ENCODE measurements at regions not wholly inside any gene's neighbourhood (a gene's known extent, or its start where the extent isn't known, plus 50 kb on each side); places are given as distances from the start of the nearest gene placed in this dataset.
"Not testable (repeated sequence)": the region's sequence is repeated elsewhere in the genome, so short reads cannot be mapped to it uniquely, and the experiment has no call there.

DNA sequence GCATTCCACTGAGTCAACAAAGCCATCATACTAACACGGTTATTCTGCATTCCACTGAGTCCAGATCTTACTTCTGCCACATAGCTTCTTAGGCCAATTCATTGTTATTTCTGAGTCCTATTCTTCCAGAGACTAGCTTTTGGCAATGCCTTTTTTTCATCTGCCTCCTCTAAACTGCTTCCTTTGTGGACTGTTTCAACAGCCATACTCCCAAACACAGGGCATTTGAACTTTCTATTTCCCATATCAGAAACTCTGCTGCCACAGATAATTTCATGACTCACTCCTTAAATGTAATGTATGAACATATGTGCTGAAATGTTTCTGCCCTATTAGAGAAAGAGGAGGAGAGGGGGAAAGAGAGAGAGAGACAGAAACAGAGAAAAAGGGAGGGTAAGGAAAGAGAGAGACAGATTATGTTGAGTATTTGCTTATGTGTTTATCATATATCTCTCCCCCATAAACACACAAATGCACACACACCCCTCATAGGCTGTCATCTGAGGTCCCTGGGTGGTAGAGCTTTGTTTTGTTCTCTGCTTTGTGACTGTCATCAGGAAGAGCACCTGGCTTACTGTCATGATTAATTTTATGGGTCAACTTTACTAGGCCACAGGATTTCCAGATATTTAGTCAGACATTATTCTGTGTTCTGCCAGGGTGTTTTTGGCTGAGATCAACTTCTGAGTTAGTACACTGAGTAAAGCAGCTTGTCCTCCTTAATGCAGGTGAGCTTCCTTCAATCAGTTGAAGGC is 308.0 kb upstream of the KCND2 start:
- FAIRE-seq = no peak

DNA sequence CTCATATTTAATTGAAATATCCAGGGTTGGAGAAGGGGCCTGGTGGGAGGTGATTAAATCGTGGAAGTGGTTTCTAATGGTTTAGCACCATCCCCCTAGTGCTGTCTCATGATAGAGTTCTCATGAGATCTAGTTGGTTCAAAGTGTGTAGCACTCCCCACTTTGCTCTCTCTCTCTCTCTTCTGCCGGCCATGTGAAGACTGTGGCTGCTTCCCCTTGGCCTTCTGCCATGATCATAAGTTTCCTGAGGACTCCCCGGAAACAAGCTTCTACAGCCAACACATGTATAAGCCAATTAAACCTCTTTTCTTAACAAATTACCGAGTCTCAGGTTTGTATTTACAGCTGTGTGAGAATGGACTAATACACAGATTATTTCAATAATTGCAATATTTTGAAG is 305.8 kb upstream of the KCND2 start:
- FAIRE-seq = no peak

DNA sequence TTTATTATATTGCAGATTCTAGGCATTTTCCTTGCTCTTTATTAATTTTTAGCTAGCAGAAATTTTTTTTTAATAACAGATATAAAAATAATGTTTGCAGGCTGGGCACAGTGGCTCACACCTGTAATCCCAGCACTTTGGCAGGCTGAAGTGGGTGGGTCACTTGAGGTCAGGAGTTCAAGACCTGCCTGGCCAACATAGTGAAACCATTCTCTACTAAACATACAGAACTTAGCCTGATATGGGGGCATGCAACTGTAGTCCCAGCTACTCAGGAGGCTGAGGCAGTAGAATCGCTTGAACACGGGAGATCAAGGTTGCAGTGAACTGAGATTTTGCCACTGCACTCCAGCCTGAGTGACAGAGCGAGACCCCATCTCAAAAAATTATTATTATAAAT is 304.6 kb upstream of the KCND2 start:
- not testable (repeated sequence) for FAIRE-seq

DNA sequence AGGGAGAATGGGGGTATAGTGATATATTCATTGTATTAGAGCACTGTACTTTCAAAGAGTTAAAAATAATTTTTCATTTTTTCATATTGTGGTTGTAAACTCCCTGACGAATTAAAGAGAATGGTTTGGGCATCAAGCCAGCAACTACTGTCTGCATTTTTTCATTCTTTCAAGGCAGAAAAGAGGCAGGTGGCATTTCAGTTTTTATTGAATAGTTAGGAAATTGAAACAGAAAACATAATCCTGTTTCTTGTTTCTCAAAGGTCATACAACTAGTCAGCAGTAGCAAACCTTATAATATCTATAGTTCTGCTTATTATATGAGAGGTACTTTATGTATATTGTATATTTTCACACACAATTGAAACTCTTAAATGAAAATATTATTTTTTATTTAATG is 303.9 kb upstream of the KCND2 start:
- FAIRE-seq = no peak

DNA sequence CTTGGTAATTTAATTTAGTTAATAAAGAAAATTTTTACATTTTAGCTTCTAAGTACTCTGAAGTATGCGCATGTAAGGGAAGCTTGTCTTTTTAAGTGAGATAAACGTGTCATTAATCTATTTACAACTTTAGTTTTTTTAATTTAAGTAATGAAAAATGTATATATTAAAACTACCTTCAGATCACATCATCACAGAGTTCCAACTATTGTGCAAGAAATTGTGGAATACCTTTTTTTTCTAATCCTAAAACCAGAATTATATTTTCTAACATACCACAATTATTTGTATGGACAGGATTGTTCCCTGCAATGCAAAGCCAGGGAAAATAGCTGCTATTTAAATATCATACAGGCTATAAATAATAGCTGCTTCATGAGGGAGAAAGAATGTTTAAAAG is 303.2 kb upstream of the KCND2 start:
- FAIRE-seq = no peak

DNA sequence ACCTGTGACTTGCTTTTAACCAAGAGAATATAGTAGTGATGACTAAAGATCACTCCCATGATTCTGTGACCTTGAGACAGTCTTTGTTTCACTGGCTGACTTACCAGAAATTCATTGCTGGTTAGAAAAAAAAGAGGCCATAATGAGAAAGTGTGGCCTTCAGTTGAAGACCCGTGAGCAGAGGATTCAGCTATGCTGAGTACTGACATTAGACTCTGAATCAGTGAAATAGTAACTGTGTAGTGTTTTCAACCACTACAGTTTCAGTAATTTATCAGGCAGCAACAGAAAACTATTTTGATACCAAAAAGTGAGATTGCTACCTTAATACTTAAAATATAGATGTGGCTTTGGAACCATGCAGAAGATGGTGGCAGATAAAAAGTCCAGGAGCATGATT is 298.0 kb upstream of the KCND2 start:
- no peak for FAIRE-seq

DNA sequence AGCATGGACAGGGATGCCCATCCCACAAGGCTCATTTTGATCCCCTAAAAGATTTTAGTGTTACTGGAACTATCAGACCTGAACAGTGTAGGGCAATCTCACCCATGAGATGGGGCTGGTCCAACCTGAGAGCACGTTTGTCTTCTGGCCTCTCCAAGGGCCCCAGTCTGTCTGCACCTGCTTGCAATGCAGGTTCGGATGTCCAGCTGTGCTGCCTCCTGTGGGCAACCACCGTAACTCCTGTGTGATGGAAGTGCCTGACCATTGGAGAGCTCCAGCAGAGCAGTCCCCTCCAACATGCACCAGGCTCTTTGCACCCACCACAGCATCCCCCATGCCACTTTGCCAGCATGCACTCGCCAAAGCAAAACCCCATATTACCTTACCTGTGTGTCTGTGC is 290.1 kb upstream of the KCND2 start:
- no peak for FAIRE-seq

DNA sequence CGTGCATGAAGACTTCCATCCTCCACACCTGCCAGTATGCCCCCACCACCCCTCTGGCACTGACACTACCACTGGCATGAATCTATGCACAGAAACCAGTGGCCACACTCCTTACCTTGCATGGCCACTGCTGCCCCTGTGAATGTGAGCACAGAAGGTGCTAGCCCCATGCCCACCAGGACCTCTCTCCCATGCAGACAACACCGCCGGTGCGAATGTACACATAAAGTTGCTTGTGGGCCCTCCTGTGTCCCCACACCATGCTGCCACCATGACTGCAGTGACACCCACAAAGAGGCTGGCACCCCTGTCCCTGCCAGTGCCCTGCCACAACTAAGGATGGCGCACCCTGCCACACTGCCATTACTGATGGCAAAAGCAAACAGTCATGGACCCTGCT is 289.5 kb upstream of the KCND2 start:
- no peak for FAIRE-seq

DNA sequence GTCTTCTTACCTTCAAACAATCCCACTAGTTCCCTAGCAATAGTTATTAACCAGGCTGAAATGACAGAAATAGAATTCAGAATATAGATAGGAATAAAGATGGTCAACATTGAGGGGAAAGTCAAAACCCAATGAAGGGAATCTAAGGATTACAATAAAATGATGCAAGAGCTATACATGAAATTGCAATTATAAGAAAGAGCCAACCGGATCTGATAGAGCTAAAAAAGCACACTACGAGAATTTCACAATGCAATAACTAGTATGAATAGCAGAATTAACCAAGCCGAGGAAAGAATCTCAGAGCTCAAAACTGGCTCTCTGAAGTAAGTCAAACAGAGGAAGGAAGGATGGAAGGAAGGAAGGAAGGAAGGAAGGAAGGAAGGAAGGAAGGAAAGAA is 288.7 kb upstream of the KCND2 start:
- no peak for FAIRE-seq

DNA sequence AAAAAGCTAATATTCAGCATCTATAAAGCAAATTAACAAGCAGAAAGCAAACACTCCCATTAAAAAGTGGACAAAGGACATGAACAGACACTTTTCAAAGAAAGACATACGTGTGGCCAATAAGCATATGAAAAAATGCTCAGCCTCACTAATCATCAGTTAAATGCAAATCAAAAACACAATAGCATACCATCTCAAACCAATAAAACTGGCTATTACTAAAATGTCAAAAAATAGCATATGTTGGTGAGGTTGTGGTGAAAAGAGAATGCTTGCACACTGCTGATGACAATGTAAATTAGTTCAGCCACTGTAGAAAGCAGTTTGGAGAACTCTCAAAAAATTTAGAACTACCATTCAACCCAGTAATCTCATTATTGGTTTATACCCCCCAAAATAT is 284.6 kb upstream of the KCND2 start:
- FAIRE-seq = no peak

DNA sequence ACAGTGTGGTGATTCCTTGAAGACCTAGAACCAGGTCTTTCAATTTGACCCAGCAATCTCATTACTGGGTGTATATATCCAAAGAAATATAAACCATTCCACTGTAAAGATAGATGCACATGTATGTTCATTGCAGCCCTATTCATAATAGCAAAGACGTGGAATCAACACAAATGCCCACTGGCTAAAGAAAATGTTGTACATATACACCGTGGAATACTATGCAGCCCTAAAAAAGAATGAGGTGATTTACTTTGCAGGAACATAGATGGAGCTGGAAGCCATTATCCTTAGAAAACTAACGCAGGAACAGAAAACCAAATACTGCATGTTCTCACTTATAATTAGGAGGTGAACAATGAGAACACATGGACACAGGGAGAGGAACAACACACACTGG is 278.0 kb upstream of the KCND2 start:
- FAIRE-seq = no peak

DNA sequence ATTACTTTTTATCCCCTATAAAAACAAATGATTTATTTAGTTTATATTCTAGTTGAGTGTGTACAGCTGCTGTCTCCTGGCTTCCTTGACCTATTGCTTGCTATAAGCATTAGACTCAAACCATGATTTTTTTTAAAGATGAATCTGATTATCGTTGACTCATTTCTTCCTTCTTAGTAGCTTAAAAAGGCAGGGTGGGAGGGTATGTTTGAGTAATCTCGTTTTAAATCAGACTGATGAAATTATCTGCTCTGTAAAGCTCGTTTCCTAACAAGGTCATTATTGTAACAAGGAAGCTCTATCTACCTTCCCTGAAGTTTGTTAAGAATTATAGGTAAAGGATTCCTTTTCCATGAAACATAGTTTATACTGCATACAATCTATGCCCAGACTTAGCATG is 276.3 kb upstream of the KCND2 start:
- FAIRE-seq = no peak

DNA sequence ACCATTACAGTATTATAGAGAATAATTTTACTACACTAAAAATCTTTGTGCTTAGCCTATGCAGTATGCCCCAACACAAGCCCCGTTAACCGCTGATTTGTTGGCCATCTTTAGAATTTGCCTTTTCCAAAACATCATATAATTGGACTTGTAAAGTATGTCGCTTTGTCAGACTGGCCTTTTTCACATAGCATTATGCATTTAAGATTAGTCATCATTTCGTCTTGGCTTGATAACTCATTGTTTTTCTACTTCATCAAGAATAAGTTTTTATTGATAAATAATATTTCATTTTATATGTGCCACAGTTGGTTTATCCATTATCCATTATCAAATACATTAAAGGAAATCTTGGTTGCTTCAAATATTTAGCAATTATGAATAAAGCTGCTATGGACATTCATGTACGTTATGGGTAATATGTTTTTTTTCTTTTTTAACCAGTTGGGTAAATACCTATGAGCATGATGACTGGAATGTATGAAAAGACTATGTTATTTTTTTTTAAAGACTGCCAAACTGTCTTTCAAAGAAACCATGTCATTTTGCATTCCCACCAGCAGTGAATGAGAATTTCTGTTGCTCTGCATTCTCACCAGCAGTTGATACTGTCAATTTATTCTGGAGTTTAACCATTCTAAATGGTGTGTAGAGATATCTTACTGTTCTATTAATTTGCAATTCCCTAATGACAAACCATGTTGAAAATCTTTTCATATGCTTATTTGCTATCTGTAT is 273.1 kb upstream of the KCND2 start:
- no peak for FAIRE-seq

DNA sequence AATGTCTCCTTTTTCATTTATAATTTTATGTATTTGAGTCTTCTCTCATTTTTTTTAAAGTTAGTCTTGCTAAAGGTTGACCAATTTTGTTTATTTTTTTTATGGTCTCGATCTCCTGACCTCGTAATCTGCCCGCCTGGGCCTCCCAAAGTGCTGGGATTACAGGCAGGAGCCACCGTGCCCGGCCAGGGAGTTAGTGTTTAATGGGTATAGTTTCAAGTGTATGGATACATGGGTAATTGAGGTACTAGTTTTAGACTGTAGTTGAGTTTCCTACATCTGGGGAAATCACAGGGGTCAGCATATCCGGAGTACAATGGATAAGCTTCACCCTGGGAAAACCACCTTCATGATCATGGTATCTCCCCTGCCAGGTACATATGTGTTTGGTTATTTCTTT is 267.3 kb upstream of the KCND2 start:
- no peak for FAIRE-seq

DNA sequence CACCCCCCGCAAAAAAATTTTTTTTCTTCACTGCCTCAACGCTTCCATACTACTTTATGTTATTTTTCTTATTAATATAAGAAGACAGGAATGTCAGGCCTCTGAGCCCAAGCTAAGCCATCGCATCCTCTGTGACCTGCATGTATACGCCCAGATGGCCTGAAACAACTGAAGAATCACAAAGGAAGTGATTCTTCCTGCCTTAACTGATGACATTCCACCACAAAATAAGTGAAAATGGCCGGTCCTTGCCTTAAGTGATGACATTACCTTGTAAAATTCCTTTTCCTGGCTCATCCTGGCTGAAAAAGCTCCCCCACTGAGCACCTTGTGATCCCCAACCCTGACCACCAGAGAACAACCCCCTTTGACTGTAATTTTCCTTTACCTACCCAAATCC is 258.7 kb upstream of the KCND2 start:
- FAIRE-seq = not testable (repeated sequence)

DNA sequence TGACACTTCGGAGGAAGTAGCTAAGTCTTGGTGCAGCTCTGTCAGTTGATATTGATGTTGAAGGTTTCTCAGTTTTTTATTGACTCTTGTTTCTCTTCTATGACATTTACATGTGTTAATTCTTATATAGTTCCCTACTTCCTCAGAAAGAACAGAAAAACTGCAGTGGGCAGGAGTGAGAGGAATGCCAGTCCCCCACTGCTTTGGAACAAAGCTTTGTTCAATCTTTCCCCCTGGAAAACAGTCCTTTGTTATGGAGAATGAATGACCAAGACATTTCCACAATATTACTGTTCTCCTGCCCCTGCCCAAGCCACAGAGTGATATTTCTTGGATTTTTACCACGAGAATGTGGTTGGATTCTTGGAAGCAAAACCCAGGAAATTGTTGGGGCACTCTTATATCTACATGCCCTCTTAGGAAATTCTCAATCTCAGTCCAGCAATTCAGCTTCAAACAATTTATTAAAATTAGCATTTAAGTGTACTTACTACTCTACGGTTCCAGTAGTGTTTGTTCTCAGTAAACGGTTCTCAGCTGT is 258.0 kb upstream of the KCND2 start:
- no peak for FAIRE-seq

DNA sequence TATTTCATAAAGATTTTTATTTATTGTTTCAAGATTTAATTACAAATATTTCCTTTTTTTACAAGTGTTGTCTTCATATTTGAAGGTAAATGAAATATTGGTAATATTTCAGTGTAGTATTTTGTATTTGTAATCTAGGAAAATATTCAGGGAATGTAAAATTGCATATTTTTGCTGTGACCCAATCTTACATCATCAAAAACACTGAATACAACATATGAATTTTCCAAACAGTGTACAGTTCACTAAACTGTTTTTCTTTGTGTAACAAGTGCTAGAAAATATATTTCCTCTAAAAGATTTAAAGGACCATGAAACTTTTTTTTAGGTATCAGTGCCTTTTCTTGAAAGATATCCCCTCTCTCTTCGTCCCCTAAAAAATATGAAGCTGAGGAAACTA is 251.9 kb upstream of the KCND2 start:
- FAIRE-seq = no peak

DNA sequence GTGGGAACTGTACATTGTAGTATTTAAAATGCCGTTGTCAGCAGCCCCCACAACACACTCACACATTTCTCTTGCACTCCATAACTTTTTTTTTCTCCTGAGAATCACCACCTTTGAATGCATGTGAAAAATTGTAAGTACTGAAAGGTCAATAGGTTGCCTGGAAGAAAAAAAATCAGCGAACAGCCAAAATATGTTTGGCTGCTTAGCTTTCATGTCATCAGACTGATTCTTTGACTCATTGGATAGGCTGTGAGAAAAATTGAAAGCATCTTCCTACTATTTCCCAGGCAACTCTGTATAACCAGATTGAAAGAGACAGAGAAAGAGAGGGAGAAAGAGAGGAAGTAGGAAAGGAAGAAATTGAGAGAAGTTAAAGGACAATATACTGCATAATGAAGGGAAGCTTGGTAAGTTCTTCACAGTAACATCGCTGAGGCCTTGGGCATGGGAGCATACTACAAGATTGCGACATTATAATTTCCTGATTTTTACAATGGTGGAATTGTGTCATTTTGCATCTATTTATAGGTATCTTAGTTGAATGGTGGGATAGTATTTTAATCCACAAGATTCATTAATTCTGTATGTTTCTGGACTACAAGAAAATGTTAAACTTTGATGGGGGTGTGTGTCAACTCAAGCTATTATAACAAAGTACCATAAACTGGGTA is 249.3 kb upstream of the KCND2 start:
- FAIRE-seq = no peak

DNA sequence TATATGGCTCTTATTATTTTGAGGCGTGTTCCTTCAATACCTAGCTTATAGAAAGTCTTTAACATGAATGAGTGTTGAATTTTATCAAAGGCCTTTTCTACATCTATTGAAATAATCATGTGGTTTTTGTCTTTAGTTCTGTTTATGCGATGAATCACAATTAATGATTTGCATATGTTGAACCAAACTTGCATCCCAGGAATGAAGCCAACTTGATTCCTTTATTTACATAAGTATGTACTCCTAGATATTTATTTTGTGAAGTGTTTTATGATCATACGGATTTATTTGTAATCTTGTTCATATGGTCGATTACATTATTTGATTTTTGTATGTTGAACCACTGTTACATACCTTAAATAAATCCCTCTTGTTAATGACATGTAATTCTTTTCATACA is 244.3 kb upstream of the KCND2 start:
- FAIRE-seq = no peak

DNA sequence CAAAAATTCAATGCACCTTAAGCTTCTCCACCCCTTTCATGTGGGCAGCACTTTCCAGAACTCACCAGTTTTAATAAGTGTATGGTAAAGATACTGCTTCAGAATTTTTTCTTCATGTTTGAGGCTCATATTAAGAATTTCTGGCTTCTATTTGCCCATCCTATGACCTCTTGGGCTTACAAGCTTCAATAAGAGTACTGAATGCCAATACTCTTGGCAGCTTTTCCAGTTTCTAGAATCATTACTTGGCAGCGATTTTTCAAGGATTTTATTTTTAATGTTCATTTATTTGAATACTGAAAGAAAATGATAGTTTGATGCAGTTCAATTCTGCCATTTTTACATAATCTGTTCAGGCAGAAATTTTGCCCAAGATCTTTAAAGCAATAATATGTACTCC is 242.1 kb upstream of the KCND2 start:
- no peak for FAIRE-seq

DNA sequence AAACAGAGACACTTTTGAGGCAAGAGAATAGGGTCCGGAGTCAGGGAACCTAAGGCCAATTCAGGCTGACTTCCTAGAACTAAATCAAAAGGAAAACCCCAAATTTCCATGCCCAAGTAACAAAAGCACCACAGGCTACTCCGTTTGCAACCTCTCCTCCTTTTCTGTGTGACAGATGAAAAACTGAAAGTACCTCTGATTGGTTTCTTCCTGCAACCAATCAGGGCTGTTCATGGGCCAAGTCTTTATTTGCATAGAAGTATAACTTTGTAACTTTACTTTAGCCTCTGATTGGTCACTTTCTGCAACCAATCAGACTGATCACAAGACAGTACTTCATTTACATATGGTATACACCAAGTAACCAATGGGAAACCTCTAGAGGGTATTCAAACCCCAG is 239.9 kb upstream of the KCND2 start:
- FAIRE-seq = no peak

DNA sequence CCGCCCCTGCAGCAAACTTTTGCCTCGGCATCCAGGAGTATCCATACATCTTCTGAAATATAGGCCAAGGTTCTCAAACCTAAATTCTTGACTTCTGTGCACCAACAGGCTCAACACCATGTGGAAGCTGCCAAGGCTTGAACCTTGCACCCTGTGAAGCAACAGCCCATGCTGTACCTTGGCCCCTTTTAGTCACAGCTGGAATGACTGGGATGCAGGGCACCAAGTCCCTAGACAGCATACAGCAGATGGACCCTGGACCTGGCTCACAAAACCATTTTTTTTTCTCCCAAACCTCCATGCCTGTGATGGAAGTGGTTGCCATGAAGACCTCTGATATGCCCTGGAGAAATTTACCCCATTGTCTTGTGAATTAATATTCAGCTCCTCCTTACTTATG is 233.8 kb upstream of the KCND2 start:
- FAIRE-seq = no peak

DNA sequence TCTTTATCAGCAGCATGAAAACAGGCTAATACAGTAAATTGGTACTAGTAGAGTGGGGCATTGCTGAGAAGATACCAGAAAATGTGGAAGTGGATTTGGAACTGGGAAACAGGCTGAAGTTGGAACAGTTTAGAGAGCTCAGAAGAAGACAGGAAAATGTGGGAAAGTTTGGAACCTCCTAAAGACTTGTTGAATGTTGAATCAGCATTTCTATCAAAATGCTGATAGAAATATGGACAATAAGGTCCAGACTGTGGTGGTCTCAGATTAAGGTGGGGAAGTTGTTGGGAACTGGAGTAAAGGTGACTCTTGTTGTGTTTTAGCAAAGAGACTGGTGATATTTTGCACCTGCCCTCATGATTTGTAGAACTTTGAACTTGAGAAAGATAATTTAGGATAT is 231.2 kb upstream of the KCND2 start:
- no peak for FAIRE-seq

DNA sequence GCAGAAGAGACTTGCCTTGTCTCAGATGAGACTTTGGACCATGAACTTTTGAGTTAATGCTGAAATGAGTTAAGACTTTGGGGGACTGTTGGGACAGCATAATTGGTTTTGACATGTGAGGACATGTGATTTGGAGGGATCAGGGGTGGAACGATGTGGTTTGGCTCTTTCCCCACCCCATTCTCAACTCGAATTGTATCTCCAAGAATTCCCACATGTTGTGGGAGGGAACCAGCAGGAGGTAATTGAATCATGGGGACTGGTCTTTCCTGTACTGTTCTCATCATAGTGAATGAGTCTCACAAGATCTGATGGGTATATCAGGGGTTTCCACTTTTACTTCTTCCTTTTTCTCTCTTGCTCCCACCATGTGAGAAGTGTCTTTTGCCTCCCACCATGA is 229.7 kb upstream of the KCND2 start:
- no peak for FAIRE-seq

Data from colon (tissue), 2 donors.